ENCODE measurements at regions not wholly inside any gene's neighbourhood (a gene's known extent, or its start where the extent isn't known, plus 50 kb on each side); places are given as distances from the start of the nearest gene placed in this dataset.
"Not testable (repeated sequence)": the region's sequence is repeated elsewhere in the genome, so short reads cannot be mapped to it uniquely, and the experiment has no call there.

DNA sequence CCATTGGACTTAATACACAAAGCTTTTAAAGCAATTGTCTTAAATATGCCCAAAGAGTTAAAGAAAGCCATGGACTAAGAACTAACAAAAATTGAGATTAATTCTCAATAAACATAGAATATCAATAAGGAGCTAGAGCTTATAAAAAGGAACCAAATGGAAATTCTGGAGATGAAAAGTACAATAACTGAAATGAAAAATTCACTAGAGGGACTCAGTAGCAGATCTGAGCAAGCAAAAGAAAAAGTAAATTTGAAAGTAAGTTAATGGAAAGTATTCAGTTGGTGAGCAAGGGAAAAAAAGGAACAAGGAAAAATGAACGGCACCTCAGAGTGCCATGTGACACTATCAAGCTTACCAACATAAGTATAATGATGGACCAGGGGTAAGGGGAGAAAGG is 209.8 kb downstream of the FZD1 start:
- ChIA-PET RAD21 (ENCODE audit: low non-redundant PET in 1 of 2, low total read pairs in 2 of 2, uncharacterized antibody in 2 of 2, unreplicated experiment in 2 of 2) (no interaction called here), CTCF (no interaction called here), POLR2A (no interaction called here)
- Histone ChIP-seq H3K9me2 (ENCODE audit: insufficient read depth) (no peaks in the 10 kb centered on the region), H3K27ac (ENCODE audit: low read depth, low read length) (no peak overlapping the region), H3K9ac (ENCODE audit: low read length) (no peak overlapping the region), H3K79me2 (ENCODE audit: insufficient read depth, low read length) (no peaks in the 10 kb centered on the region), H3K4me1 (ENCODE audit: control insufficient read depth in 1 of 2, insufficient read depth in 2 of 2, low read length in 2 of 2) (no peaks in the 10 kb centered on the region), H3K9me3 (ENCODE audit: control insufficient read depth in 1 of 2, insufficient read depth in 1 of 2, low read depth in 1 of 2, low read length in 2 of 2) (no peaks in the 10 kb centered on the region), H3K27me3 (ENCODE audit: insufficient read depth, low read length) (no peaks in the 10 kb centered on the region), H3K4me3 (replicated peaks in 1 of 2; ENCODE audit: low read depth in 1 of 2, low read length in 2 of 2) (no peak overlapping the region), H3K4me2 (ENCODE audit: low read length) (no peak overlapping the region), H2AFZ (ENCODE audit: low read depth, low read length, poor library complexity, severe bottlenecking) (no peak overlapping the region), H3K36me3 (ENCODE audit: control insufficient read depth in 1 of 2, insufficient read depth in 2 of 2, low read length in 2 of 2) (no peaks in the 10 kb centered on the region), H4K20me1 (ENCODE audit: insufficient read depth) (no peaks in the 10 kb centered on the region)
- no peak for ATAC-seq
- BruUV-seq (replicated peaks) = no TSS peak
- TF ChIP-seq POLR2AphosphoS5 (IDR thresholded peaks at IDR 0.05; ENCODE audit: low read depth, low read length) (no peak), YY1 (IDR thresholded peaks at IDR 0.05; ENCODE audit: extremely low read depth, insufficient replicate concordance, low read depth, low read length) (no peak), POLR2A (IDR thresholded peaks at IDR 0.05; ENCODE audit: borderline replicate concordance, extremely low read depth, insufficient read depth, insufficient read length) (no peak), SP1 (IDR thresholded peaks at IDR 0.05; ENCODE audit: low read depth) (no peak), CEBPB (IDR thresholded peaks at IDR 0.05; ENCODE audit: low read depth) (no peak), ZNF274 (IDR thresholded peaks at IDR 0.05; ENCODE audit: low read depth, low read length) (no peak), FOSL1 (IDR thresholded peaks at IDR 0.05; ENCODE audit: low read depth) (no peak), EZH2phosphoT487 (IDR thresholded peaks at IDR 0.05; ENCODE audit: borderline replicate concordance) (no peak), CBX3 (IDR thresholded peaks at IDR 0.05; ENCODE audit: low read depth) (no peak), SRF (IDR thresholded peaks at IDR 0.05; ENCODE audit: low read depth) (no peak)
- TF ChIP-seq, protein P1, sequence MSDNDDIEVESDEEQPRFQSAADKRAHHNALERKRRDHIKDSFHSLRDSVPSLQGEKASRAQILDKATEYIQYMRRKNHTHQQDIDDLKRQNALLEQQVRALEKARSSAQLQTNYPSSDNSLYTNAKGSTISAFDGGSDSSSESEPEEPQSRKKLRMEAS (IDR thresholded peaks at IDR 0.05) = no peak
- intact Hi-C loops (cut with micrococcal nuclease) = no loop called here
- no peak for DNase-seq (ENCODE audit: low read depth, low spot score)

DNA sequence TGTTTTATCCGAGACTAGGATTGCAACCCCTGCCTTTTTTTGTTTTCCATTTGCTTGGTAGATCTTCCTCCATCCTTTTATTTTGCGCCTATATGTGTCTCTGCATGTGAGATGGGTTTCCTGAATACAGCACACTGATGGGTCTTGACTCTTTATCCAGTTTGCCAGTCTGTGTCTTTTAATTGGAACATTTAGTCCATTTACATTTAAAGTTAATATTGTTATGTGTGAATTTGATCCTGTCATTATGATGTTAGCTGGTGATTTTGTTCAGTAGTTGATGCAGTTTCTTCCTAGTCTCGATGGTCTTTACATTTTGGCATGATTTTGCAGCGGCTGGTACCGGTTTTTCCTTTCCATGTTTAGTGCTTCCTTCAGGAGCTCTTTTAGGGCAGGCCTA is 216.2 kb downstream of the FZD1 start:
- RAD21 ChIA-PET (ENCODE audit: low non-redundant PET in 1 of 2, low total read pairs in 2 of 2, uncharacterized antibody in 2 of 2, unreplicated experiment in 2 of 2); H3K4me3 ChIP-seq (replicated peaks in 1 of 2; ENCODE audit: low read depth in 1 of 2, low read length in 2 of 2); H3K27ac ChIP-seq (ENCODE audit: low read depth, low read length); H2AFZ ChIP-seq (ENCODE audit: low read depth, low read length, poor library complexity, severe bottlenecking); H3K9me2 ChIP-seq (ENCODE audit: insufficient read depth); H3K36me3 ChIP-seq (ENCODE audit: control insufficient read depth in 1 of 2, insufficient read depth in 2 of 2, low read length in 2 of 2); H3K9ac ChIP-seq (ENCODE audit: low read length); H4K20me1 ChIP-seq (ENCODE audit: insufficient read depth); H3K27me3 ChIP-seq (ENCODE audit: insufficient read depth, low read length); CTCF ChIA-PET; H3K9me3 ChIP-seq (ENCODE audit: control insufficient read depth in 1 of 2, insufficient read depth in 1 of 2, low read depth in 1 of 2, low read length in 2 of 2); H3K4me1 ChIP-seq (ENCODE audit: control insufficient read depth in 1 of 2, insufficient read depth in 2 of 2, low read length in 2 of 2); H3K79me2 ChIP-seq (ENCODE audit: insufficient read depth, low read length); ATAC-seq; BruUV-seq (replicated peaks); DNase-seq (ENCODE audit: low read depth, low spot score); POLR2A ChIA-PET; intact Hi-C loops (cut with micrococcal nuclease); H3K4me2 ChIP-seq (ENCODE audit: low read length): not testable (repeated sequence)
